HepG2 (cell line): ENCODE measurements at regions not wholly inside any gene's neighbourhood (a gene's known extent, or its start where the extent isn't known, plus 50 kb on each side); places are given as distances from the start of the nearest gene placed in this dataset.

ENCODE experiments used
- AHDC1 ChIP-seq: sonication (generic); formaldehyde crosslinking; IDR thresholded peaks from 2 replicates; pipeline ENCODE4 v1.5.1; 2020; ENCODE audit warnings: mild to moderate bottlenecking, missing genetic modification reagents, borderline replicate concordance
- CREB1 ChIP-seq, 2 experiments: fragments of 450-650 bp in 1 of 2; IDR thresholded peaks; 2 replicates each; pipeline ENCODE4 v1.6.1; 2016 to 2017; ENCODE audit warnings: control low read depth in 1 of 2, mild to moderate bottlenecking in 1 of 2, missing compliant biosample characterization in 1 of 2, missing genetic modification characterization in 1 of 2
- EP300 ChIP-seq, 3 experiments: sonication (generic) in 1 of 3; formaldehyde crosslinking in 1 of 3; IDR thresholded peaks; 2 replicates each; pipeline versions ENCODE4 v1.5.1 to v1.6.1; 2011 to 2020; ENCODE audit warnings: low read depth in 2 of 3, low read length in 2 of 3, borderline replicate concordance in 1 of 3, improper control_type of control experiment in 1 of 3, mild to moderate bottlenecking in 1 of 3, missing genetic modification reagents in 1 of 3, moderate library complexity in 1 of 3
- FOSL1 ChIP-seq: sonication (generic); formaldehyde crosslinking; IDR thresholded peaks from 2 replicates; pipeline ENCODE4 v1.9.0; 2021; ENCODE audit warnings: missing genetic modification reagents, borderline replicate concordance
- FOXA1 ChIP-seq, 2 experiments: fragments of 450-650 bp in 1 of 2; sonication (generic) in 1 of 2; formaldehyde crosslinking in 1 of 2; IDR thresholded peaks; 2 replicates each; pipeline versions ENCODE4 v1.4.0 to v1.6.1; 2016 to 2020; ENCODE audit warnings: missing genetic modification reagents in 1 of 2
- FOXP1 ChIP-seq, 2 experiments: fragments of 450-650 bp in 1 of 2; IDR thresholded peaks; 2 replicates each; pipeline ENCODE4 v1.6.1; 2017 to 2018; ENCODE audit warnings: antibody characterized with exemption in 1 of 2
- MIER3 ChIP-seq: IDR thresholded peaks from 2 replicates; pipeline ENCODE4 v1.6.1; 2016; ENCODE audit warnings: missing compliant biosample characterization, borderline replicate concordance
- NR2F6 ChIP-seq, 2 experiments: IDR thresholded peaks; 2 replicates each; pipeline ENCODE4 v1.6.1; 2016; ENCODE audit warnings: antibody characterized with exemption in 1 of 2, mild to moderate bottlenecking in 1 of 2
- RARA ChIP-seq: IDR thresholded peaks from 2 replicates; pipeline ENCODE4 v1.6.1; 2016; ENCODE audit warnings: missing genetic modification reagents, missing compliant biosample characterization
- RXRA ChIP-seq: sonication (generic); formaldehyde crosslinking; IDR thresholded peaks from 2 replicates; pipeline ENCODE4 v1.5.1; 2020; ENCODE audit warnings: missing genetic modification reagents
- TEAD3 ChIP-seq: optimal IDR thresholded peaks from 2 replicates; pipeline ENCODE3; 2016; ENCODE audit warnings: borderline replicate concordance
- XBP1 ChIP-seq: sonication (generic); formaldehyde crosslinking; IDR thresholded peaks from 2 replicates; pipeline ENCODE4 v1.5.0; 2020; ENCODE audit warnings: missing genetic modification reagents
- ZNF18 ChIP-seq: sonication (generic); formaldehyde crosslinking; IDR thresholded peaks from 2 replicates; pipeline ENCODE4 v1.8.0; 2022; ENCODE audit warnings: mild to moderate bottlenecking, missing genetic modification reagents; ENCODE audit not compliant: insufficient replicate concordance
- ZNF292 ChIP-seq: sonication (generic); formaldehyde crosslinking; IDR thresholded peaks from 2 replicates; pipeline ENCODE4 v1.8.1; 2022; ENCODE audit warnings: mild to moderate bottlenecking, low read depth, missing genetic modification reagents, borderline replicate concordance
- ZNF615 ChIP-seq: sonication (generic); formaldehyde crosslinking; IDR thresholded peaks from 2 replicates; pipeline ENCODE4 v1.5.0; 2020; ENCODE audit warnings: mild to moderate bottlenecking, missing genetic modification reagents, borderline replicate concordance
- ZNF800 ChIP-seq: sonication (generic); formaldehyde crosslinking; IDR thresholded peaks from 2 replicates; pipeline ENCODE4 v1.4.0; 2020; ENCODE audit warnings: missing genetic modification reagents

- TF ChIP-seq RXRA (peak; percentile 24; the same call in 1 of the 2 replicates), ZNF292 (CRISPR knock-in tag) (peak; percentile 24; the same call in 1 of the 2 replicates), EP300 (IDR thresholded peaks at IDR 0.05; ENCODE audit: low read depth in 2 of 2, low read length in 2 of 2) (peak in 1 of 2 experiments; percentile 72; a peak in 2 of 4 replicates), EP300 (CRISPR knock-in tag; IDR thresholded peaks at IDR 0.05; ENCODE audit: borderline replicate concordance) (0 out of 2 replicates have a peak, but pooled peaks have one; percentile 12), CREB1 (IDR thresholded peaks at IDR 0.05) (no peak), CREB1 (CRISPR knock-in tag; IDR thresholded peaks at IDR 0.05) (peak; percentile 50), ZNF18 (CRISPR knock-in tag) (peak; percentile 79), ZNF800 (no peak), ZNF615 (CRISPR knock-in tag) (0 out of 2 replicates have a peak, but pooled peaks have one; percentile 37), FOXA1 (IDR thresholded peaks at IDR 0.05) (no peak), FOXA1 (CRISPR knock-in tag; IDR thresholded peaks at IDR 0.05) (peak; percentile 59), XBP1 (no peak), NR2F6 (IDR thresholded peaks at IDR 0.05) (no peak), NR2F6 (CRISPR knock-in tag; IDR thresholded peaks at IDR 0.05) (0 out of 2 replicates have a peak, but pooled peaks have one; percentile 25), FOSL1 (CRISPR knock-in tag) (peak; percentile 20; the same call in 1 of the 2 replicates), TEAD3 (CRISPR knock-in tag) (peak; percentile 60), AHDC1 (CRISPR knock-in tag) (peak; percentile 32; the same call in 1 of the 2 replicates), RARA (CRISPR knock-in tag) (peak; percentile 48; the same call in 1 of the 2 replicates), FOXP1 (IDR thresholded peaks at IDR 0.05) (no peak), FOXP1 (CRISPR knock-in tag; IDR thresholded peaks at IDR 0.05) (peak; percentile 24; the same call in 1 of the 2 replicates), MIER3 (CRISPR knock-in tag) (peak; percentile 37; the same call in 1 of the 2 replicates)
Observed at GRCh38 chr10:78520737-78521430, 487.2 kb downstream of the RPS24 start (continued).
